ENCODE measurements at regions not wholly inside any gene's neighbourhood (a gene's known extent, or its start where the extent isn't known, plus 50 kb on each side); places are given as distances from the start of the nearest gene placed in this dataset.

- DNase-seq (ENCODE audit: low read depth): no peak
Observed at GRCh38 chr1:221366495-221367110, 375.3 kb downstream of the DUSP10 start.

- DNase-seq (ENCODE audit: low read depth): no peak
Observed at GRCh38 chr1:221371705-221372104, 370.2 kb downstream of the DUSP10 start.

- no peak for DNase-seq (ENCODE audit: low read depth)
Observed at GRCh38 chr1:221373795-221374194, 368.1 kb downstream of the DUSP10 start.

- DNase-seq (ENCODE audit: low read depth): no peak
Observed at GRCh38 chr1:221376286-221376685, 365.6 kb downstream of the DUSP10 start.

GRCh38 chr1:221381910-221382623 is 359.8 kb downstream of the DUSP10 start:
- DNase-seq (ENCODE audit: low read depth): no peak

- peak; percentile 90 for DNase-seq (ENCODE audit: low read depth)
Observed at GRCh38 chr1:221392453-221392852, 349.4 kb downstream of the DUSP10 start.

GRCh38 chr1:221394011-221394544 is 347.8 kb downstream of the DUSP10 start:
- DNase-seq (ENCODE audit: low read depth): peak; percentile 28

- no peak for DNase-seq (ENCODE audit: low read depth)
Observed at GRCh38 chr1:221396526-221396925, 345.4 kb downstream of the DUSP10 start.

GRCh38 chr1:221397141-221397540 is 344.7 kb downstream of the DUSP10 start:
- no peak for DNase-seq (ENCODE audit: low read depth)

GRCh38 chr1:221397606-221398005 is 344.3 kb downstream of the DUSP10 start:
- no peak for DNase-seq (ENCODE audit: low read depth)

GRCh38 chr1:221405146-221405545 is 336.7 kb downstream of the DUSP10 start:
- no peak for DNase-seq (ENCODE audit: low read depth)

- DNase-seq (ENCODE audit: low read depth): no peak
Observed at GRCh38 chr1:221408117-221408803, 333.6 kb downstream of the DUSP10 start.

GRCh38 chr1:221411283-221411682 is 330.6 kb downstream of the DUSP10 start:
- DNase-seq (ENCODE audit: low read depth): no peak

GRCh38 chr1:221414772-221415539 is 326.9 kb downstream of the DUSP10 start:
- no peak for DNase-seq (ENCODE audit: low read depth)

GRCh38 chr1:221415651-221416050 is 326.2 kb downstream of the DUSP10 start:
- DNase-seq (ENCODE audit: low read depth): no peak

- no peak for DNase-seq (ENCODE audit: low read depth)
Observed at GRCh38 chr1:221416142-221416541, 325.7 kb downstream of the DUSP10 start.

- no peak for DNase-seq (ENCODE audit: low read depth)
Observed at GRCh38 chr1:221416723-221417122, 325.2 kb downstream of the DUSP10 start.

GRCh38 chr1:221418346-221418745 is 323.5 kb downstream of the DUSP10 start:
- no peak for DNase-seq (ENCODE audit: low read depth)

- peak; percentile 44 for DNase-seq (ENCODE audit: low read depth)
Observed at GRCh38 chr1:221419513-221420095, 322.3 kb downstream of the DUSP10 start.

- peak; percentile 20 for DNase-seq (ENCODE audit: low read depth)
Observed at GRCh38 chr1:221429264-221429663, 312.6 kb downstream of the DUSP10 start.

- no peak for DNase-seq (ENCODE audit: low read depth)
Observed at GRCh38 chr1:221430152-221430960, 311.5 kb downstream of the DUSP10 start.

Measured in fibroblast of the conjunctiva (primary cell).